ENCODE measurements at regions not wholly inside any gene's neighbourhood (a gene's known extent, or its start where the extent isn't known, plus 50 kb on each side); places are given as distances from the start of the nearest gene placed in this dataset.
"Not testable (repeated sequence)": the region's sequence is repeated elsewhere in the genome, so short reads cannot be mapped to it uniquely, and the experiment has no call there.

DNA sequence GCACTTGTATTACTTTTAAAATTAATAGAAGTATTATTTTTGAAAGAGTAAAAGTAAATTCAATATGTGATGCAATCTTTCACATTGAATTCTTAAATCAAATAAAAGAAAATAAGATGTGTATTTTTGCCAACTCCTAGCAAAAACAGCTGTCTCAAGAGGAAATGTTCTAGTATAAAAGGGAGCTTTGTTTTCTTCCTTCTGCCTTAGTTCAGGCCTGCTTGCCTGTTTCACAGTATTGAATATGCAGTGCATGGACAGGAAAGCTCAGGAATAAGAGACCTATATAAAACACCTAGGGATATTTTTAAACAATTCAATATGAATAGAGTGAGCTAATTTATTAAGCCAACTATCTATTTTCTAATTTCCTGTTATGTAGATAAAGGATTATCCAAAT, 294.8 kb upstream of the G2E3 start:
- DNase-seq (ENCODE audit: low read depth in 2 of 2) = no peak

DNA sequence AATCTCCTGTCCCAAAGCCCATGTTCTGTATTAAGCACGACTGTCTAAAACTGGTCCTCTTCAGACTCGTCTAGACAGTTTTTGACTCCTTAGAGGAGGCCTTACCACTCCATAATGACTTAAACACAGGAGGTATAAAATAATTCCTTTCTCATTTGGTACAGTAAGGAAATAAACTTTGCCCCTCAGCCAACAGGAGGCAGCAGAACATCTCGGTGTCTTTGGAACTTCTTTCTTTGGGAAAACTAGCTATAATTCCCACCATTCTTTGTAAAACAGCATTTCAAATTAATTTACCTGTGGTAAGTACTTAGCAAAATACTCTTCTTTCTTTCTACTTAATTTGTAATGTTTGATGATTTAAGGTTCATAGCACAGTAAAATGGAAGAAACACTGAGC, 292.7 kb upstream of the G2E3 start:
- DNase-seq (ENCODE audit: low read depth in 2 of 2) = no peak

DNA sequence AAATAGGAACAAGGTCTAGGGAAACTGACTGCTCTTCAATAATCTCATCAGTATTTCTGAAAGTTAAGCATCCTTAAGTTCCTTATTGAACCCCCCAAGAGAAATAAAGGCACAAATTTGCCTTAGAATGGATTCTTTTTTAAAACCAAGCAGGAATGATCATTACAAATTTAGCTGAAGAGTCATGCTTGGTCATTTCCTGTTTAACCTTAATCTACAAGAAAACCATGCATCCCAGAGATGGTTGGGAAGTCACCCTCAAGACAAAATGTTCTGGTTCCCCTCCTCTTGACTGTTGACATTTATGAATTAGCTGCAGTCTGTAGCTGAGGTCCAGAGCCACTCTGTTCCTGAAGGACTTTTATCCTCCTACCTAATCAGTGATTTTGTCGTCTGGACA, 291.8 kb upstream of the G2E3 start:
- no peak for DNase-seq (ENCODE audit: low read depth in 2 of 2)

DNA sequence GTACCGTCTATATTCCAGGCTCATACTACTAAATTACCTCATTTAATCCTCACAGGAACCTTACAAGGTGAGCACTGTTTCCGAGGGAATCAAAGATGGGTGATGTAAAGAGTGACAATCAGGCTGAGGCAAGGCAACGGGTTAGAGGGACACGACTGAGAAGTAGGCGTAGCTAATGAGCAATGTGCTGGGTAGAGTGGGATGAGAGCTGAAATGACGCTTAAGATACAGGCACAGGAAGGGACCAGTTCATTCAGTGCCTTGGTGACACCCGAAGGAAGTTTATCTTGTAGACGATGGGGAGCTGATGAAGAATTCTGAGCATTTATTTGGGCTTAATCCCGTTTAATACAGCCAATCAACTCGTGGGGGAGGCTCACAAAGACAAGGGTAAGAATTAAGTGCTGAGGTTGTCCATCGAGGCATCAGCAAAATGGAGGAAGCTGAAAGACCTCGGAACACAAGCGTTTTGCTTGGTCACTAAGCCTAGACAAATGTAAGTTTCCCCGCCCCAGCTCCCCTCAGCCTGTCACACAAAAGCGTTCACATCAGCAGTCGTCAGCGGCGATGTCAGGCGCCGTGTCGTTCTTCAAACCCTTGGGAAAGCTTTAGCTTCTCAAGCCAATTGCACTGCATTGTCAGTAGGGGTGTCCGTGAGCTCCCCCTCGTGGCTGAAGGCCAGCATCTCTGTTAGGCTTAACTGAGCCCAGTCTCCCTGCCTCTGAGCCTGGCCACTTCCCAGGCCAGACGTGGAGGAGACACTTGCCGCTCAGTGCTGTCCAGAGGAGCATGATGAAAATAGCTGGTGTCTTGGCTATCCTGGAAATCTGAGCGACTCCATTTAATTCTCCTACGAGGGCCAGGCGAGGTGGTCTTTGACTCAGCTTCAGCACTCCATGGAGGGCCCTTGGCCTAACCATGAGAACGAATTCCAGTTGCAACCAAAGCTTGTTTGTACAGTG, 288.5 kb upstream of the G2E3 start:
- DNase-seq (ENCODE audit: low read depth in 2 of 2) = peak; percentile 47 to 49

DNA sequence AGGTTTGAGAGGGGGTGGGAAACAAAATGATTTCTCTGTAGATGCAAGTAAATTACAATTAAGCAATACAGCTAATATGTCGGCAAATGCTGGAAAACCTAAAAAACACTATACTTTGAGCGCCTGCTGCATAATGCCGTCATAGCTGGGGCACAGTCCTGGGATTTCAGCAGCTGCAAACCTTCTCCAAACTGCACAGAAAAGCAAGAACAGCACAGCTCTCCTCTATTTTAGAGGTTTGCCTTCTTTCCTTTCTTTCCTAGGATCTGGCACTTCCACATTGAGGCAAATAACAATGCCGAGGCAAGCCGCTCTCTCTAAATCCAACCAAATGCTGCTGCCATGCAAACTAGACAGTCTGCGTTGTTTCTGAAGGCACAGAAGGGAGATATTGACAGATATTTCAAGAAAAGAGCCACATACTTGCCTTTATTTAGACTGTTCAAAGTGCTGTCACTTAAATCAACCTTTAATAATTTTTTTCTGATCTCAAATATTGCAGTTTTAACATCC, 287.1 kb upstream of the G2E3 start:
- no peak for DNase-seq (ENCODE audit: low read depth in 2 of 2)

DNA sequence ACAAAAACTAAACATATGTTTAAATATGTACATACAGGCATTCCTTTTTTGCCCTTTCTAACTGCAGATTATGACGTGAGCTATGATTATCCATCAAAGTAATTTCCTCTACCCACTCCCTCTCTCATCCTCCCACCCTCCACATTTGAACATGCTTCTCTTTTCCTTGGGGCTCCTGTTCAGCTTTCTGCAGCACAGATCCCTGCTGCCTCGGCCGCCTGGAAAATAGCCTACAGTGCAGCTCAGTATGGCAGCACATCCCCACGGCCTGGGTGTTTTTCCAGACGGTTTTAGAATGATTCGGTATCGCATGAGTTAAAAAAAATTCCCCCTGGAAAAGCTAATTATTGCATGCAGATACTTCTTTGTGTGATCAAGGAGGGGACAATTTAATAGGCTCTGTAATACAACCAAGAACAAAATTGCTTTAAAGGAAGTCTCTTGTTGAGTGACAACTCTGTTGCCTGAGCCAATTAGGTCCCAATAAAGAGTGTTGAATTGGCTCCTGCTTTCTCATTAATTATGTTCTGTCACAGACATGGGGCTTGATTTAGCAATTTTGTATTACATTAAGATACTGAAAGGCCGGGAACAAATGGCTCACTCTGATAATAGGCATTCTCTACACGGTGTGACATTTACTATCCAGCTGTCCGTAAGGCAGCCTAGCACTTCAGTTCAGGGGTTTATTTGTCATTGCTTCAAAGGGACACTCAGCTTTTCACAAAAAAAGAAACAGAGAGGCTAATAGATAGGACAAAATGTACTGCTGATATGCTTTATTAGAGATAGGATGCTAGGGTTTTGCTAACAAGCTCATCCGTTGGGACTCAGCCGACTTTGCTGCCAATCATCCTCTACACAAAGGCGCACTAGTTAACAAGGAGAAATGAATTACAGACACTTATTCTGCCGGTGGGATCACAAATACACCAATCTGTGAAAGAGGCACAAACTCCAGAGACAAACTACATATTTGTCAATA, 285.8 kb upstream of the G2E3 start:
- no peak for DNase-seq (ENCODE audit: low read depth in 2 of 2)

DNA sequence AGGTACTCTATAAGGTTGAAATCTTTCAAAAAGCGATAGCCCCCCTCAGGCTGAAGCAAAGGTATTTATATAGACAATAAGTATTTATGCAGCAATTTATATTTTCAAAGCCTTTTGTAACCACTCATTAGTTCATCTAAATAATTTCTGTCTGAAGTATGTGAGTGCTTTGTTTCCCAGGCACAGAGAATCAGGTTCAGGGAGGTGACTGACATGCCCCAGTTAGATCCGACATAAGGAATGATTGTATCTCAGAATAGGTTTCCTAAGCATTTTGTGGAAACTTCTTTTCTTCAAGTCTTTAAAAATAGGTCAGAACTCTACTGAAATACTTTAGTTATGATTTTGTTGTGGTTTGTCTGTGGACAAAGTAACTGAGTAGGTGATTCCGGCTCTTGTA, 283.4 kb upstream of the G2E3 start:
- DNase-seq (ENCODE audit: low read depth in 2 of 2) = no peak

DNA sequence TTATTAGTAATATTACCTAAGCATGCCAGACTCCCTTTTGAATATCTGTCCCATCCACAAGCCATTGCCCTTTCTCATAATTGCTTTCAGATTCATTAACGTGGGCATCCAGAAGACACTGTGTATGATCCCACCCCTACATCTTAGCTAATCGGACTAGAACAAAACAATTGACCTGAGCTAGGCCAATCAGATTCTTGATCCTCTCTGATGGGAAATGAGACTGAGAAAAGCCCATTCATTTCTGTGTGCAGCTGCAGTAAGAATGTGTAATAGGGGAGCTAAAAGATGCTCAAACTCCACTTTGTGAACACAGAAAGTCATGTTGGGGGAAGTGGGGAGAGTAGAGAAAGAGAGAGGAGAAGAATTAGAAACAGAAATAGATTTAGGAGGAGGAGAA, 281.7 kb upstream of the G2E3 start:
- DNase-seq (ENCODE audit: low read depth in 2 of 2) = no peak

DNA sequence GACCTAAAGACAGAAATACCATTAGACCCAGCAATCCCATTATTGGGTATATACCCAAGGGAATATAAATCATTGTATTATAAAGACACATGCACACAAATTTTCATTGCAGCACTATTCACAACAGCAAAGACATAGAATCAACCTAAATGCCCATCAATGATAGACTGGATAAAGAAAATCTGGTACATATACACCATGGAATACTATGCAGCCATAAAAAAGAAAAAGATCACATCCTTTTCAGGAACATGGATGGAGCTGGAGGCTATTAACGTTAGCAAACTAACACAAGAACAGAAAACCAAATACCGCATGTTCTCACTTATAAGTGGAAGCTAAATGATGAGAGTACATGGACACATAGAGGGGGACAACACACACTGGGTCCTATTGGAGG, 280.1 kb upstream of the G2E3 start:
- DNase-seq (ENCODE audit: low read depth in 2 of 2) = not testable (repeated sequence)

DNA sequence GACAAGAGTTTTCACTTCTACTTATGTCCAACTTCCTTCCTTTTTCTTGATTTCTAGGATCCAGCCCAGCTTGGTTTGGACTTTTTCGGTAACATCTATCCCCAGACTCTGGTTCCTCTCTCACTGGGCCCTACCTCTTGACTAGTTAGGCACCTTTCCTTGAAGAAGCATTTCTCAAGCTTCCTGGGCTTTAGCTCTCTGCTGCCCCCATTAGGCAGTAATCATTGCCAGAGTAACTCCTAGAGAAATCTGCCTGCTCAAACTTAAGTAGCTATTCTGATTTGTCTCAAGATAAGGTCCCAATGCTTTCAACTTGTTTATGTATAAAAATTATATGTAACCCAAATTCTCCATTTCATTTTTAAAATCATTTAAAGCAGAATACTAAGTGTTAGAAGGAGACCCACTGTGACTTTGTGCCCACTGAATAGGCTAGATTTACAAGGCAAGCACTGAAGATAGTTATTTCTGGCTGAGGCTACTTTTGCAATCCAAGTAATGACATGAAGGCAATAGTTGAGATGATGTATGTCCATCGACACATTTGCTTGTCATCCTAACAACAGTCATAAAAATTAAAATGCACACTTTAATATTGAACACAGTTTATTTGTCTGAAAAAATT, 275.0 kb upstream of the G2E3 start:
- DNase-seq (ENCODE audit: low read depth in 2 of 2) = no peak

DNA sequence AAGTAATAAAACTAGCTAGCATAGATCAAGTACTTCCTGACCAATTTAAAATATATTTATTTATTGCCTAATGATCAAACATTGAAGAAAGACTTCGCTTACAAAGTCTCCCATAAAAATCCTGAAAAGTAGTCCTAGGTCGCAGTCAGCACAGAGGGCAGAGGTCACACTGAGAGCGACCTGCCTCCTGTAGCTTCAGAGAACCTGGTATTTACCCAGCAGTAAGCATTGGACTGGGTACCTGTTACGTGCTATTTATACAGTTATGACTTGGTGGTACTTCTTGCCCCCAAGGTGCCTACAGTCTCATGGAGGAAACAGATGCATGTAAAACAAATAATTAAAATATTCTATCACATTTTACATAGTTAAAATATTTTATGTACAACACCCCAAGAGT, 274.1 kb upstream of the G2E3 start:
- DNase-seq (ENCODE audit: low read depth in 2 of 2) = no peak

DNA sequence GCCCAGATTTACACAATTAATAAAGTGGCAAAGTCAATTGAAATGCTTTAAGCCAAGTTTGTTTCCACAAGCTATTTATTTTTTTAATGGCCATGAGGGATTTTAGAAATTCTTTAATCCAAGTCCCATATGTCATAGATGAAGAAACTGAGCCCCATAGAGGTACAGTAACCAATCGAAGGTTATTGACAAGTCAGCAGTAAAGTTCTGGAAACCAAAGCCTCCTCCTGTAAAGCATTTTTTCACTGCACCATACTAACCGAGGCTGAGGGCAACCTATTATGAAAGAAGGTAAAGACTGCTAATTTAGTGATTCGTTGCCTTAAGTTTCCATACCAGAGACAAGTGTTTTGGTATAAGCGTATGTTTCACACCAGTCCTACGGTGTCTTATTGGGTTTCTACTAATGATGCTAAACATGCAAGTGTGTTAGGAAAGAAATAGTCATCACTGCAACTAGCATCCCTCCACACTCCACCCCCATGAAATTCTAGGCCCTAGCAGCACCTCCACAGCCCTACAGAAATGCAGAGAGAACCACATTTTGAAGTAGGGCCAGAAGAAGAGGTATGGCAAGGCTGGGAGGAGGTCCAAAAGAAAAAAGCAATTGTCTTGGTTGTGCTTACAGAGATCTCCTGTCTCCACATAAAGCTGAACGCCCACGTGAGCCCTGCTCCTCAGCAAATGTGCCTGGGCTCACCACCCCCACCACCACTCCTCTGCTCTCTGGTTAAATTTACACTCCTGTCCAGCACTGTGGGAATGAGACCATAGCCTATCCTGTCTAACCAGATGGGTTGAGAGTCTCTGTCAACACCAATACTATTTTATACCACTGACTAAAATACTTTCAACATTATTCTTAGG, 271.1 kb upstream of the G2E3 start:
- no peak for DNase-seq (ENCODE audit: low read depth in 2 of 2)

DNA sequence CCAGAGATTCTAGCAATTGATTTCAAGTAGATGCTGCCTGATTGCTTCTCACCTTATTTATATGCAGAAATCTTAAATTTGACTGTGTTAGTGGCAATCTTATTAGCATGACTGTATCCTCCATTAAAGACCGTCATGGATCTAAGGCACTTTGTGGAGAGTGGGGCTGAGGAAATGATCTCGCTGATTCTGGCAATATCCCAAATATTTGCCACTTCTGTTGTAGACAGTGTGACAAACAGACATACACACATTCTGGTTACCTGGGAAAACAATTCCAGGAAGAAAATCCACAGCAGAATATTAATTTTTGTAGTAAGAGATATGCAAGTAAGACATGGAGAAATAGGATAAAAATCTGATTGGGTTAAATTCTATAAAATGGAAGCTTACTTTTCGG, 269.0 kb upstream of the G2E3 start:
- no peak for DNase-seq (ENCODE audit: low read depth in 2 of 2)

DNA sequence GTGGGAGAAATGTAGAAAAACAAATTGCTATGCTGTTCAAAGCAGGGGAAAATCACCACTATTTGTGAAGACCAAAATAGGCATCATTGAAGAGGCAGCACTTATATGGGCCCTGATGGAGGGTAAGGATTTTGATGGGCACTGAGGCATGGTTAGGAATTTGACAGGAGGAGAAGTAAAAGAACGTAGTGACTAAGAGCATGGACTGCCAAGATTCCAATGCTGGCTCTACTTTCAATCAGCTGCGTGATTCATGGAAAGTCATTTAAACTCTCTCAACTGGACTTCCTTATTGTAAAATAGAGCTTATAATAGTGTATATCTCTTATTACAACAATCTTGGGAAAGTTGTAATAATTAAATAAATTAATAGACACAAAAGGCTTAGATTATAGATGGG, 267.7 kb upstream of the G2E3 start:
- no peak for DNase-seq (ENCODE audit: low read depth in 2 of 2)

DNA sequence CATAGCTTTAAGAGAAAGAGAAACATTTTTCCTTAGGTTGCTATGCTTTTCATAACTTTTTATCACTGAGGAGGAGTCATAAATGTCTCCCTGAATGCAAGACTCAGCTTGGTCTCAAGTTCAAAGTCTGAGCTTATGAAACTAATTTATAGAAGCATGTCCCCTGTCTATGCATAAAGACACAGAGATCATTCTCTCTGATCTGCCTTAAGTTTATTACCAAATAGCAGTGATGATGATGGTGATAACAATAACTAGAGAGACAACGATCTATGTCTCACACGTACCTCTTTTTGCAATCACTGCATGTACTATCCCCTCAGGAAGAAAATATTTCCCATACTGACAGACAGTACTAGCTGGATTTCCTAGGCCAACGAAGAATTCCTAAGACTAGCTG, 266.4 kb upstream of the G2E3 start:
- no peak for DNase-seq (ENCODE audit: low read depth in 2 of 2)

DNA sequence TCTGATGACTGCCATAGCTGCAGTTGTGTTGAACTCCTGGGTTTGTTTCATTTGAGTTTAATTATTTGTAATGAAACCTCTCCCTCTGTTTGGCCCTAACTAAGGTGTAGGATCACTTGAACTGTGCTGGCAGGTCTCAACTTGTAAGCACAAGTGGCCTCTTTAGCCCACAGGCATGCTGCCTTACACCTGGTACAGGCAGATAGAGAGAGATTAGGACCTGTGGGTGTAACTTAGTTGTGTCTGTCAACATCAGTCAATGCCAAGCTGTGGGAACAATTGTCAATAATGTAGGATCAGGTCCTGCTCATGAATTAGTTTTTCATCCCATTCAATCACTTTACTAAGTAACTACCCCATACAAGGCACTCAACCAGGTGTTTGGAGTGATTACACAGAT, 263.0 kb upstream of the G2E3 start:
- DNase-seq (ENCODE audit: low read depth in 2 of 2) = no peak

DNA sequence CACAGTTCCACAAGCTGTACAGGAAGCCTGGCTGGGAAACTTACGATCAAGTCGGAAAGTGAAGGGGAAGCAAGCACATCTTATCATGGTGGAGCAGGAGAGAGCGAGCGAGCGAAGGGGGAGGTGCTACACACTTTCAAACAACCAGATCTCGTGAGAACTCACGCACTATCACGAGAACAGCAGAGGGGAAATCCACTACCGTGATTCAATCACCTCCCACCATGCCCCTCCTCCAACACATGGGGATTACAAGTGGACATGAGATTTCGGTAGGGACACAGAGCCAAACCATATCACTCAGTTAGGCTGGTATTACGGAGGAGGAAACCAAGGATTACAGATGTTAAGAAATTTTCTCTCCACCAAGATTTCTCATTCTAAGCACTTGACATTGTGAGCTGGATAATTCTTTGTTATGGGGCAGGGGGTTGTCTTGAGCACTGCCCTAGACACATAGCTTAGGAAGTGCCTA, 262.0 kb upstream of the G2E3 start:
- no peak for DNase-seq (ENCODE audit: low read depth in 2 of 2)

DNA sequence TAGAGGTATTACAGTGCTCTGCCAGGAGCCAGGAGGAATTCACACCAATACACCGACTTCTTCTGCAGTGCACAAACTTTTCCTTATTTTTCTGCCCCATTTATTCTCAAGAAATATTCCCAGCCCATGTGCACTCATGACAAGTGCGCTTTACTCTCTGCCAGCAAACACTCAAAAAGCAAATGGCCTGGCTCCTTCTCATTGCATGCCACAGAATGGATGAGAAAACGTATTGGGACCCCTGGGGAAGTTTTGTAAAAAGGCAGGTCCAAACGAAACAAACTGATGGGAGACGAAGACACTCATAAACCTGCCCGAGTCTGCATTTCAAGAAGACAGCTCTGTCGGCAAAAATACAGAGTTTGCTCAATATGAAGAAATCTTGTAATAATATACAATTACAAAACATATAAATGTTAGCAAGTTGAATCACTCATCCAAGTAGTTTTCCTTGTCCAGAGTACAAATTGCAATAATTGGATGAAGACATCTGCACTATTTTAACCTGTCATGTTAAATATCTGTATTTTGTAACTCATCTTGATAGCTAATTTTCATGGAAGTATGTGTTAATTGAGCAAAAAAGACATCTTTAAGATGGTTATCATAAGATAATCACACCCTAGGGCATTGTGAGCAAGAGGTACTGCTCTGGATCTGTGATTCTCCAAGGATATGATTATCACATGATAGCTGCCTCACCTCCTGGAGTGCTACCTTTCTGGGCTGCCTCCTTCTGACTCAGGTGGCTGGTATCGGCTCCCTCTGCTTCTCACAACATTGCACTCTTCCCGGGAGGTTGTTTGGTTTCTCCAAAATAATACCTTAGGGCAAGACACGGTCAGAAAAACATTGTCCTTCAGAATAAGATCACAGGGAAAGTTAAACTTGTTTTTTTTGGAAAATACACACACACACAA, 260.8 kb upstream of the G2E3 start:
- no peak for DNase-seq (ENCODE audit: low read depth in 2 of 2)

DNA sequence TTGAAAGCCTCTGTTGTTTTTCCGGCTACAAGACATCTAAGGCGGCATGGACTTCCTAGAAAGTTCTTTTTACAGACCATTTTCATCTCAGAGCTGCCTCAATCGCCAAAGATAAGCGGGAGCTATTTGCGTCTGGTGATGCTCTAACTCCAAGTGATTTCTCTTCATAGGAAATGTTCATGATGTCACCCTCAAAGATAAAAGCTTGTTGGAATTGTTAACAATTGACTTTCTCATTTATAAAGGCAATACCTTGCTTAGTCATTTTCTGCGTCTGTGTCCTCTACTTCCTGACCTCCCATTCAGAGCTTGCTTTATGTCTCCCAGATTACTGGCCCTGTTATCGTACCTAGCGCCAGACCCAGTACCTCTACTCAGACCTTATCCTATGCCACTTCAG, 259.0 kb upstream of the G2E3 start:
- no peak for DNase-seq (ENCODE audit: low read depth in 2 of 2)

DNA sequence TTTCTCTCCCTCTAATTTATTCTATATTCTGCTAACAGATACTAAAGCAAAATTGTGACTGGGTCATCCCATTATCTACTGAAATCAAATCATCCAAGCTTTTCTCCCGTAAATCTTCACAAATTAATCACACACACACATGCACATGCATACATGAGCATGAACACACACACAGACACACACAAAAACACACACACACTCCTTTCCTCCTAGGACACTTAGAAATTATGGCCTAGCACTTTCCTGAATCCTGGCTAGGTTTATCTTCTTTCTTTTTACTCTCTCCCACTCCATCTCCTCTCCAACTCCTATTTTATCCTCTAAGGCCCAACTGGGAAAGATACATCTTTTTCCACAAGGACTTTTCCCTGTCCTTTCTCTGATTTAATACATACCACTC, 255.6 kb upstream of the G2E3 start:
- DNase-seq (ENCODE audit: low read depth in 2 of 2) = no peak

Data from stimulated activated CD4-positive, alpha-beta T cell treated with anti-CD3 and anti-CD28 coated beads, Interleukin-15, amount 100 ng/mL, for 48 hours (primary cell).